NK-92 treated with Interleukin-12 subunit alpha and Interleukin-12 subunit beta, amount 100 ng/mL, for 24 hours (cell line): ENCODE measurements at regions not wholly inside any gene's neighbourhood (a gene's known extent, or its start where the extent isn't known, plus 50 kb on each side); places are given as distances from the start of the nearest gene placed in this dataset.

ENCODE experiments used
- DNase-seq: peaks from one replicate; lab custom pipeline; 2025; lab: John Stamatoyannopoulos, UW

GRCh38 chr2:22829791-22830190 is 555.2 kb upstream of the KLHL29 start:
- no peak for DNase-seq

DNA sequence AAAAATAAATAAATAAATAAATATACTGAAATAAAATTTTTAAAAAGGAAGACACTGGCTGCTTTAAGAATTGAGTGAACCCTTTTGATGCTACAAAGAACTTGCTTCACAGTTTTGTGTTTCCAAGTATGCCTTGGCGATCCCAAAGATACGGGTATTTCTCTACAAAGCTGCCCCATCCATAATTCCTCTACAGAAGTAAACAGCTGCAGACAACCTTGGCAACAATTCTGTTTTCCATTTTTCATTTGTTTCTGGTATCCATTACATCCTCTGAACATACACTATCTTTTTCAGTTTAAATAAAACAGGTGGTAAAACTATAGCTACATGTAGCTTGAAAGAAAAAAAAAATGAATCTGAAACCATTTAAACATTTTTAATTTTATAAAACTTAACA is 552.8 kb upstream of the KLHL29 start:
- no peak for DNase-seq

DNA sequence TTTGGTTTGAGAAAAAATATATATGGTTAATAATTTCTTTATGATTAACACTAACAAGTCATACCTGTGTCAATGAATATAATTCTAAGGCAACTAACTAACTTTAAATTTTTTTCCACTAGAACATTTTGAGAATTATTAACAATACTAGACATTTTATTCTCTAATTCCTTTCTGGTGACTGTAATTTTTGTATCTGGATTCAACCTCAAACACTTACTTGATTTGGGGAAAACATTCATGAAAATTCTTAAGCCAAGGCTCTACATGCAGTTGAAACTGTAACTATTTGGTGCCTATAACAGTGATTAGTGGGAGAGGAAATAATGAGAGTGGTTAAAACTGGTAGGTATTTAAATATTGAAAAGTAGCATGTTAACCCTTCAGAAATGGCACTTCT is 546.5 kb upstream of the KLHL29 start:
- DNase-seq = no peak

DNA sequence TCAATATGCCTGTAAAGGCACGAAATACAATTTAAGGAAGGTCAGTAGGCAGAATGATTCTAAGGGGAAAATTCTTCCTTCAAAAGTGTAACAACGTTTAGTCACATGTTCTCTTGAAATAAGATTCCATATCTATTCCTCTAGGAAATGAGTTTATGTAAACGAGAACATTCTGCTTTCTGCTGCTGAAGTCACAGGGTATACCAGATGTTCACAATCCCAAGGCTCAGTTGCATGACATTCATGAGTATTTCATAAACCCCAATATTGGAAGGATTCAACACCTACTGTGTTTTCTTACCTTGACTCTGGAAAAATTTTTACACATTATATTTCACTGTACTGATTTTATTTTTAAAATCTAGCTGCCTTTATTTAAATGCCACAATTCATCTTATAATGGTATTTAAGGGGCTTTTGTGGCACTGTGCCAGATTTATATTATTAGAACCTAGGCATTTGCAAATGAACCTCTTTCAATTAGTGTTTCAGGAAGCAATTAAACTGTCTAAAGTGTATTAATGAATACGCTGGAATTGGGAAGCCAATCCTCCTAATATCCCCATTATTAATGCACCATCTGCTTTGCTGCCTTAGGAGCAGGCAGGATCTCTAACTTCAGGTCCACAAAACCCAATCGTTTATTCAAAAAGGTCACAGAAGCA is 542.6 kb upstream of the KLHL29 start:
- no peak for DNase-seq

DNA sequence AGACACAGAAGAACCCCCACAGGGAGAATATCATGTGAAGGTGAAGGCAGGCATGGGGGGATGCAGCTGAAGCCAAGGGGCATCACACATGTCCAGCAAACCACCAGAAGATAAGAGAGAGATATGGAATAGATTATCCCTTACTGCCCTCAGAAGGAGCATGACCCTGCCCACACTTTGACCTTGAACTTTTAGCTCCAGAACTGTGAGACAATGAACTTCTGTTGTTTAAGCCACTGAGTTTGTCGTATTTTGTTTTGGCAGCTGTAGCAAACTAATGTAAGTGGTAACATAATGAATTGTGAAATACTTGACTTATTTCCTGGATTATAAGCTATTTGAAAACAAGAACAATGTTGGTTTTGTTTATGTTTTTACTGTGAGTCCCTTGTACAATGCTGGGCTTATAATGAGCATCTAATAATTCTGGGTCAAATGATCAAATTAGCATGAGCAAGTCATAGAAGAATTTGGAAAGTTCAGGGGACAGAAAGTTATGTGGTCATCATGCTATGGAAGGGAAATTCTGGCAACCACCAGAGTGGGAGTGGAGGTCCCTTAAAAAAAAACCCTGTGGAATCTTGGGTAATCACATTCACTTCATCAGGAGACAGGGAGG is 541.0 kb upstream of the KLHL29 start:
- no peak for DNase-seq

DNA sequence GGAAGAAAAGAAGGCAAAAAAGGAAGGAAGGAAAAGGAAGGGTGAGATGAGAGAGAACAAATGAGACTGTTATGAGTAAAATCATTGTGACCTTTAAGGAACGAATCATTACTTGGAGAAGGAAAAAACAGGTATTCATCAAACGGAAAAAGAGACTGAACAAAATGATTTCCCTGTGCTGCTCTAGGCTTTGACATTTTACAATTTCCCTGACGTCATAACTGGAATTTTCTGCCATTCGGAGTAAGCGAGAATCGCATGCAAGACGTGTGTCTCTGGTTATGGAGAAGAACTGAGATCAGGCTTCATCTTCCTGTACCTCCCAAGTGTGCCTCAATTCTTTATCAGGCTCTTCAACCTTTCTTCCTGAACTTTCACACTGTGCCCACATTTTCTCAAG is 534.7 kb upstream of the KLHL29 start:
- DNase-seq = no peak

GRCh38 chr2:22854588-22854987 is 530.4 kb upstream of the KLHL29 start:
- no peak for DNase-seq

GRCh38 chr2:22855081-22855480 is 529.9 kb upstream of the KLHL29 start:
- DNase-seq = no peak

GRCh38 chr2:22855761-22856184 is 529.2 kb upstream of the KLHL29 start:
- DNase-seq = no peak

DNA sequence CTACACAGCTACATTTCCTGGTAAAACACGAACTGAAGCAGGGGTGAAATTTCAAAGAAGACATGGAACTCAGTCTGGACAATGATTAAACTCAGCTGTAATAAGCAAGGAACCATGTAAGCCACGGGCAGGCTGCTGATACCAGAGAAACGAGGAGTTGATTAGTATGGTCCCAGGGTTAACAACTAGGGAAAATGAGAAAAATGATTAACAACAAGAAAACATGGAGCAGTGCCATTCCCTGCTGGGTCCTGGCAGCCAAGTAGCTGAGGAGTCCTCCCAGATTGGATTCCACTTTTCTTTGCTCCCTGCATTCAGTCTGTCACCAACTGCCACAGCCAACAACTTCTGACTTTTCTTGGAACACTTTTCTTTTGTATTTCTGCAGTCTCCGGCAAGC is 517.0 kb upstream of the KLHL29 start:
- DNase-seq = no peak

DNA sequence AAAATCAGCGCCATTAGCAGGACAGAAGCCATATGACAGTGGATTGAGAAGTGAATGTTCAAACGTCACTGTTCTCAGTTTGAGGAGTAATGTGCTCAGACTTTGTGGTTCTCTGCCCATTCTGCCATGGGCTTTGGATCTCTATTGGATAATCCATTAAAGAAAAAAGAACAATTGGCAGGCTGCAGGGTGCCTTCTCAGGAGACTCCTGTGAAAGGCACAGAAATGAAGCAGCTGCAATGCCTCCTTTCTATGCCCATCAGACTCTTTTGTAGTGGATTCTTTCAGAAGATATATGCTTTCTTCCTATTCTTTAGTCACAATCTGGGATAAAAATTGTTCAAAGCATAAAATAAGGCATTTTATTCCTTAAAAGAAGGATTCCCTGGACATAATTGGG is 506.9 kb upstream of the KLHL29 start:
- DNase-seq = no peak

DNA sequence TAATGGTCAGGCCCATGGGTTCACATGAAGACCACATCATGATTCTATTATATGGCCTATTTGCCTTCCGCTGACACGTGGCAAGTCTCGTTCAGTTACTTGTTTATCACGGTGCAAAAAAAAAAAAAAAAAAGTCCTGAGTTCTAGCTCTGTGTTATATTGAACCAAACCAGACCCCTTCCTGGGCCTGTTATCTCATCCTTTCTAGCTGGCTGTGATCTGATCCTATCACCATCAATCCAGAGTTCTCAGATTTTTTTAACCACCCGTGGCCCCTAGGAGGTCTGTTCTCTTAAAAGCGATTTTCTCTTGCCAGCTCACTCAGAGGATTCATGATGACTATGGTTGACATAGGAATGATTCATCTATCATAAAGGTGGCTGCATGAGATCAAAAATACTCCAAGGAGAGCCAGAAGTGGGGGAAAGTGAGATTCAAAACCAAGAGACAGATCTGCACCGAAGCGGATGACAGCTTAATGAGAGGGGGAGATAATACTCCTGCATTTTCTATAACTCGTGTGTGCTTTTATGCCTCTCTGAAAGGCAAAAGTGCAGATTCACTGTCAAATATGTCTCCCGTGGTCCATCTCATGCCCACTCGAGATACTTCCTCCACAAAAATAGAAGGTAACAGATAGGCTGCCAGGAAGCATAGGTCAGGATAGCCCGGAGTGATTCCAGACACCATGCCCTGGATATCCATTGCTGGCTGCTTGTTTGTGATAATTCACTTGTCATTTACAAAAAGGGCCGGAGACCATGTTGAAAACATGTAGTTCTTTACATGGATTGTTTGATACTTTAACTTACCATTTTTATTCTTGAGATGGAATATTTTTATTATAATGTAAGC is 505.7 kb upstream of the KLHL29 start:
- no peak for DNase-seq

DNA sequence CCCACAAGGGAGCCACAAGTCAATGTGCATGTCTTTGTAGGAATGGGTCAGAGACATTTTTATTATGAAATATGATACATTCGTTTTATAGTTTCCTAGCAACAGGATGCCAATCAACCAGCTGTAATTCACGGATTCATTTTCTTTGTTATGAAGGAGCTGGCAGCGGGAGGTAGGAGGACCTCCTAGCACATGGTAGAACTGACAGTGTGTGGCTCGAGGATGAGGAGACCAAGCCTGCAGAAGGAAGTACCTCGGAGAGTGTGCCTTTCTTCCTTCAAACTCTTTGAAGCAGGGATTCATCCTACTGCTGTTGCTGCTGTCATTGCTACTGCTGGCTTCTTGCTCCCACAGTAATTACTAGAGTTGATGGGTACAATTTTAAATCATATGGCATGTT is 504.8 kb upstream of the KLHL29 start:
- no peak for DNase-seq

GRCh38 chr2:22882011-22882410 is 503.0 kb upstream of the KLHL29 start:
- DNase-seq = no peak

GRCh38 chr2:22882643-22883042 is 502.3 kb upstream of the KLHL29 start:
- no peak for DNase-seq

- no peak for DNase-seq
Measured at GRCh38 chr2:22883054-22883453, 501.9 kb upstream of the KLHL29 start.

- no peak for DNase-seq
Measured at GRCh38 chr2:22885245-22885644, 499.7 kb upstream of the KLHL29 start.

DNA sequence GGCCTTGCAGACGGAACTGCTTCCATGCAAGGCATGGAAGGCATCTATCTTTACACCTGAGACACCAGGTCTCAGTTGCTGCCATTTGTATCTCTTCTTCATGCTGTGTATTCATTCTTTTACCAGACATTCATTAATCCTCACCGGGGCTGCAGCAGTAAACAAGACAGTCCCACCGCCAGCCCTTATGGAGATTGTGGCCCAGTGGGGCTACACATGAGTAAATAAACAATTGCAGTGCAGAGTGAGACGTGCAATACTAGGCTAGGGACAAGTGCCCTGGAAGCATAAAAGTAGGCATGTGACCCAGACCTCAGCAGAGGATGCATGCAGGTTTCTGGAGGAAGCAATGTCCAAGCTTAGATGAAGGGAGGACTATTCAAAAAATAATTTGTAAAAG is 497.6 kb upstream of the KLHL29 start:
- DNase-seq = no peak

DNA sequence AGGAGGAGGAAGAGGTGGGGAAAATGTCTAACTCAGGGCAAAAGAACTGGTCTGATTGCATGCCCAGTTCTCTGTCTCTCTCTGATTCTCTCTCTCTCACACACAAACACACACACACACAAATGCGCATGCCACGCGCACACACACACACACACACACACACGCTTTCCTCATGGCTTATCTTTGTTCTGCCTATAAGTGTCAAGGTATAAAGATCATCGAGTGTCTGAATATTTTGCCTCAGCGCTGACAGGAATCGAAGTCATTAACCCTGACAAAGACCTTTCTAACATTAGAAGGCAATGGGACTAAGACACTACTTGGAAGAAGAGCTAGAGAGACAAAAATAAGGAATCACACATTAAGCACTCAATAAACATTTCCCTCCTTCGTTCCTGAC is 497.1 kb upstream of the KLHL29 start:
- no peak for DNase-seq

- DNase-seq = no peak
Measured at GRCh38 chr2:22890132-22890531, 494.8 kb upstream of the KLHL29 start.

- no peak for DNase-seq
Measured at GRCh38 chr2:22893761-22894517, 491.0 kb upstream of the KLHL29 start.

DNA sequence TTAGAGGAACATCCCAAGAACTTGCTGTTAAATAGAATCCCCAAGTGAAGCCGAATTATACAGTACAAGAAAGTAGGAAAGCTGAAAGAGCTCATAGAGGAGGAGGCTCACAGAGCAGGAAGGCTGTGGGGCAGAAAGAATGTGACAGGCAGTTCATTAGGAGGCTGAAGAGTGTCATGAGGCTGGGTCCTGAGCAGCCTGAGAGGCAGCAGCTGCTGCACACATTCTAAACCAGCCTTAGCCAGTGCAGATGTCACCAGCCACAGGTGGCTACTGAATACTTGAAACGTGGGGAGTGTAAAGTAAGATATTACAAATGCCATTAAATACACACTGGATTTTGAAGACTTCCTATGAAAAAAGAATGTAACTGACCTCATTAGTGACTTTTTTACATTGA is 490.2 kb upstream of the KLHL29 start:
- DNase-seq = no peak

DNA sequence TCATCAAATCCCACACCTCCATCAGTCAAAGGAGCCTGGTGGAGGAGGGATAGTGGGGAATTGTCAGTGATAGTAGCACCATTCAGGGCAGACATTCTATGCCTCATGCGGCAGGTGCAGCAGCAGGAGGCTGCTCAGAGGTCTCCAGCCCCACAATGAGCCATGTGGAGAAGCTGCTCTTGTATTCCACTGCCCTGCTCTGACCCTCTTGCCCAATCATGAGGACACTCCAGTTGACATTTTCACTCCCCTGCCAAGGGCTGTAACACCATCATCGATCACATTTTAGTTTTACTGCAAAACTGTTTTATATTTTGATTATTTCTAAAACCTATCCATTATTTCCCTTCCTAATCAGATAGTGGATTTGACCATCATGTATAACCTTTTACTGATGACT is 487.6 kb upstream of the KLHL29 start:
- DNase-seq = no peak
